ENCODE measurements at regions not wholly inside any gene's neighbourhood (a gene's known extent, or its start where the extent isn't known, plus 50 kb on each side); places are given as distances from the start of the nearest gene placed in this dataset.

DNA sequence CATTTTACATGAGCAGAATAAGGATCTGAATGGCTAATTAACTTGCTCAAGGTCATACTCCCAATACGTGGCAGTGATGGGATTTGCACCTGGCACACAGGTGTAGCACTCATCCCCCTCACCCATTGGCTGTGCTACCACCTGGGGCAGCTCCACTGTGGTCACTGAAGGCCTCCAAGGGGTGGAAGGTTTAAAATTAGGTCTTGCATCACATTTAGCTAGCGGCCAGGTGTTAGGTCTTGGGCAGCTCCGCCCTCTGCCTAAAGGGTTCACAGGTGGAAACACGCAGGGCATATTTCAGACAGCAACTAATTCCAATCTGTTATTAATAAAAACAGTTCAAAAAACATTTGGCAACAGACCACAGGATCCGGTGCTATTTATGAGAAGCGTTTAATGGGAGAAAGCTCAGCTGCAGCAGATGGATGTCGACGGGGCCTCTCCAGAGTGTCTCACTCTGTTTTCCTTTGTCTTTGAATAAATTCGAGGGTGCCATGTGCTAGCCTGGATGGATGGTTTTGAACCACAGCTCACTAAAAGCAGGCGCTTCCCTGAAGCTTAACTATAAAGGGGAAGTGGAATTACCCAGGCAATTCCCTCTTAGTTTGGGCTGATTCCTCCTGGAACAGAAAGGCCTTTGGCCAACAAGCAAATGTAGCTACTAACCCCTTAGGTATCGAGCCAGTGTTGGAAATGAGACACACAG lies 1017.6 kb downstream of the TYW1 start:
- Mint-ChIP-seq H3K27ac (no peak overlapping the region), H3K9me3 (peaks cover 6 to 8% (median 7%) of the 10 kb centered on the region in 3 donors), H3K4me1 (no peaks in the 10 kb centered on the region), H3K27me3 (no peaks in the 10 kb centered on the region), H3K36me3 (no peaks in the 10 kb centered on the region), H3K4me3 (no peak overlapping the region)

DNA sequence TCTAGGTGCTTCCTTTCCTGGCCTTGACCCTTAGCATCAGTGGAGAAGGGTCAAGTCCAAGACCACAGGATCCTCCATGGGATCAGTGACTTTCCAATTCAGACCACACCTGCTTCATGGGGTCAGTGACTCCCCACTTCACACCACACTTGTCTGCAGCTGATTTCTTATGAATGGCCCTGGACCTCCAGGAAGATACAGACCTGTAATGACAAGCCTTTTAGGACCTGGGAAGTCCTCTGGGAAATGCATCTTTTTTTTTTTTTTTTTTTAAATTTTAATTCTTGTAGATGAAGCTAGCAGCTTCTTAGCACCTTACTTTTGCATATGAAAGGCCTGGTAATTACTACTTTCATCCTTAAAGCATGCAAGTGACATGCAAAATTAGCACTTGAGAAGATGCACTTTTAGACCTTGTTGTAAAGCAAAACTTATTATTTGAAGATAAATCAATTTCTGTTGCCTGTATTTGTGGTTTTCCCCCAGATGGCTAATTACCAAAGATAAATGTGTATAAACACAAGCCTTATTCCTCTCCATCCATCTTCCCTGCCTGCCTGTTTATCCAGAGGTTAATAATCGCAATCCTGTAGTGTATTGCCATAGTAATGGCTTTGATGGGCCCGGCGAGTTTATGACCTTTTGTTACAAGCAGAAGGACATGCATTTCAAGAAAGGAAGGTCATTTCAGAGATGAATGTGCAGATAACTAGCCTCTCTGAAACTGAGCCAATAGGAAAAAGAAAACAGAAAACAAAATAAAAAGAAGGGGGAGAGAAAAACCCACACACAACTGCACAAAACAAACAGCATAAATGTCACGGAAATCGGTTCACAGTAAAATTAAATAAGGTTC lies 1018.7 kb downstream of the TYW1 start:
- peaks cover 6 to 8% (median 7%) of the 10 kb centered on the region in 3 donors for H3K9me3 Mint-ChIP-seq

DNA sequence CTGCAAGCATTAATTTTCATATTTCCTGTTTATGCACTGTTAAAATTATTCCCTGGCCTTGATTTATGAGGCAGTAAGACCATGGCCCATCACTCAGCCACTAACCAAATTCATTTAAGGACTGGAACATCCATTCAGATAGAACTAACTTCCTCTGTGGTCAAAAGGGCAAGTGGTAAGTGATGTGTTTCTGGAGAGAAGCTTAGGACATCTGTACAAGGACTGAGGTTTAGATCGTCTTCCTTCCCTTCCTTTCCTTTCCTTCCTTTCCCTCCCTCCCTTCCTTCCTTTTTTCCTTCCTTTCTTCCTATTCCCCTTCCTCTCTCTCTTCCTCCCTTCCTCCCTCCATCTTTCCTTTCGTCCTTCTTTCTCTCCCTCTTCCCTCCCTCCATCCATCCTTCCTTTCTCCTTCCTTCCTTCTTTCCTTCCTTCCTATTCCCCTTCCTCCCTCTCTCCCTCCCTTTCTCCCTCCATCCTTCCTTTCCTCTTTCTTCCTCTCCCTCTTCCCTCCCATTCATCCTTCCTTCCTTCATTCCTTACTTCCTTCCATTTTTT lies 1019.4 kb downstream of the TYW1 start:
- H3K27me3 Mint-ChIP-seq, result no peaks in the 10 kb centered on the region
- H3K4me1 Mint-ChIP-seq, result no peaks in the 10 kb centered on the region
- no peak overlapping the region for H3K4me3 Mint-ChIP-seq
- H3K36me3 Mint-ChIP-seq, result no peaks in the 10 kb centered on the region
- peaks cover 3 to 8% (median 6%) of the 10 kb centered on the region in 3 donors for H3K9me3 Mint-ChIP-seq
- no peak overlapping the region for H3K27ac Mint-ChIP-seq

More for the DNA sequence above, 1018.7 kb downstream of the TYW1 start:
- H3K36me3 Mint-ChIP-seq, result no peaks in the 10 kb centered on the region
- no peak overlapping the region for H3K4me3 Mint-ChIP-seq
- no peak overlapping the region for H3K27ac Mint-ChIP-seq
- H3K27me3 Mint-ChIP-seq, result no peaks in the 10 kb centered on the region
- H3K4me1 Mint-ChIP-seq, result no peaks in the 10 kb centered on the region

DNA sequence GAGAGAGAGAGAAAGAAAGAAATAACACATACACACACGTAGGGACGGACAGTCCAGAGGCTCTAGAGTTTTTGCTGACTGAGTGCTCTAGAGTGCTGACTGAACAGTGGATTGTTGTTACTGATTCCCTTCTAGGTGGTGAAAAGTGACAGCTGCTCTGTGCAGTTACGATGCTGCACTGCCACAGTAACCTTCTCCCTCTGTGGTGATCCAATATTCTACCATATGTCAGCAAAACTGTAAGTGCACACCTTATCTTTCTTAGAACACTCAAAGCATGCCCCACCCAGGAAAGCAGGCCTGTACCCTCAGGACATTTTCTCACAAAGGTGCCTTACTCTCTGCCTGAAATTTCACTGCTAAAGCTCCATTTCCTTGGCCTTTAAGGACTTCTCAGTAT lies 1023.5 kb downstream of the TYW1 start:
- no peaks in the 10 kb centered on the region for H3K36me3 Mint-ChIP-seq
- H3K27ac Mint-ChIP-seq, result no peak overlapping the region
- H3K27me3 Mint-ChIP-seq, result no peaks in the 10 kb centered on the region
- peaks cover 0 to 3% (median 2%) of the 10 kb centered on the region in 3 donors for H3K9me3 Mint-ChIP-seq
- H3K4me3 Mint-ChIP-seq, result no peak overlapping the region
- no peaks in the 10 kb centered on the region for H3K4me1 Mint-ChIP-seq

DNA sequence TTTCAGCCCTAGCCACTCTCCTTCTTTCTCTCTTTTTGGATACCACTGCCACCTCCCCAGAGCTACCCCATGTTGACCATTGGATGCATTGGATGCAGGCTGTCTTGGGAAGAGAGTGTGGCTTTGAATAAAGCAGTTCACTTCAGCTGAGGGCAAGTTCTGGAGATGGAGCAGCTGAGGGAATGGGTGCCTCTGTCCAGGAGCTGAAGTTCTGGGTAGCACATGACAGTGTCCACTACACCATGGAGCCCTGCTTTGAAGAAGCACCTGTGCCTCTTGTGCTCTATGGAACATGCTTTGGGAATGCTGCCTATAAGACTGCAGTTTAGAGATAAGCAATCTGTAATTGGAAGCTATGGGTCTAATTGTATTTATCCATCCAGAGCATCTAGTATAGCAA lies 1028.7 kb downstream of the TYW1 start:
- Mint-ChIP-seq H3K4me1 (no peaks in the 10 kb centered on the region), H3K27me3 (no peaks in the 10 kb centered on the region), H3K4me3 (no peak overlapping the region), H3K9me3 (peaks cover 3 to 8% (median 5%) of the 10 kb centered on the region in 3 donors), H3K36me3 (no peaks in the 10 kb centered on the region), H3K27ac (no peak overlapping the region)

DNA sequence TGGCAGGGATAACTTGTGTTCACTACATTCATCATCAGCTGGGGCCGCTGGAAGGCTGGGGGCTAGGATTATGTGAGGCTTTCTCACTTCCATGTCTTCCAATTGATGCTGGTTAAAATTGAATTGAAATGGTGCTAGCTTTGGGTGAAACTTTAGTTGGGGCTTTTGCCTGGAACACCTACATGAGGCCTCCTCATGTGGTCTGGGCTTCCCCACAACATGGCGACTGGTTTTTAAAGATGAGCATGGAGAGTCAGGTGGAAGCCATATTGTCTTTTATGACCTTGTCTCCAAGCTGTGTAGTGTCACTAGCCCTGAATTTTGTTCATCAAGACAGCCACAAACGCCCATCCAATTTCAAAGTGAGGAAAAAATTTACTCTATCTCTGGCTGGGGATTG lies 1033.9 kb downstream of the TYW1 start:
- Mint-ChIP-seq H3K4me1 (no peaks in the 10 kb centered on the region), H3K27ac (no peak overlapping the region), H3K36me3 (no peaks in the 10 kb centered on the region), H3K27me3 (no peaks in the 10 kb centered on the region), H3K9me3 (peaks cover 6 to 10% (median 7%) of the 10 kb centered on the region in 3 donors), H3K4me3 (no peak overlapping the region)

- H3K36me3 Mint-ChIP-seq, result no peaks in the 10 kb centered on the region
- H3K27ac Mint-ChIP-seq, result no peak overlapping the region
- no peak overlapping the region for H3K4me3 Mint-ChIP-seq
- H3K4me1 Mint-ChIP-seq, result no peaks in the 10 kb centered on the region
- H3K27me3 Mint-ChIP-seq, result no peaks in the 10 kb centered on the region
- H3K9me3 Mint-ChIP-seq, result peaks cover 6 to 7% (median 6%) of the 10 kb centered on the region in 3 donors
These were observed 1034.7 kb downstream of the TYW1 start for GRCh38 chr7:68031180-68031943.

GRCh38 chr7:68038621-68039314 lies 1042.1 kb downstream of the TYW1 start:
- Mint-ChIP-seq H3K27ac (no peak overlapping the region), H3K36me3 (no peaks in the 10 kb centered on the region), H3K27me3 (no peaks in the 10 kb centered on the region), H3K9me3 (peaks cover 0 to 10% (median 5%) of the 10 kb centered on the region in 3 donors), H3K4me3 (no peak overlapping the region), H3K4me1 (no peaks in the 10 kb centered on the region)

DNA sequence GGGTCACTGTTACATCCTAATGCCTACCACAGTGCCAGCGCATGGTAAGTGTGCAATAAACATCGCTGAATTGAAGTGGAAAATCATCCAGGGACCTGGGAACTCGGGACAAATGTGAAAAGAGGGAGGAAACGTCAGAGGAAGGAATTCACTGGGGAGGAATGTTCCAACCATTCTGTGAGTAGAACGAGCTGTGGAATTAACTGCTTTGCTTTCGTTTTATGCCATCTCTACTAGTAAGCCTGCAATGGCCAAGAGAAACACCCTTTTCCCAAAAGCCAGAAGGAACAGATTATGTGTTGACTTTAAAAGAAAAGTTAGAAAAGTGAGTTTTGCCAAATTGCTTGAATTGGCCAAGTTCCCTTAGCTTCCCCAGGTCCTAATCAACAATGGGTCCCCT lies 1044.9 kb downstream of the TYW1 start:
- no peaks in the 10 kb centered on the region for H3K36me3 Mint-ChIP-seq
- no peaks in the 10 kb centered on the region for H3K27me3 Mint-ChIP-seq
- no peak overlapping the region for H3K27ac Mint-ChIP-seq
- H3K4me3 Mint-ChIP-seq, result no peak overlapping the region
- H3K9me3 Mint-ChIP-seq, result peaks cover 0 to 8% (median 0%) of the 10 kb centered on the region in 3 donors
- H3K4me1 Mint-ChIP-seq, result no peaks in the 10 kb centered on the region

DNA sequence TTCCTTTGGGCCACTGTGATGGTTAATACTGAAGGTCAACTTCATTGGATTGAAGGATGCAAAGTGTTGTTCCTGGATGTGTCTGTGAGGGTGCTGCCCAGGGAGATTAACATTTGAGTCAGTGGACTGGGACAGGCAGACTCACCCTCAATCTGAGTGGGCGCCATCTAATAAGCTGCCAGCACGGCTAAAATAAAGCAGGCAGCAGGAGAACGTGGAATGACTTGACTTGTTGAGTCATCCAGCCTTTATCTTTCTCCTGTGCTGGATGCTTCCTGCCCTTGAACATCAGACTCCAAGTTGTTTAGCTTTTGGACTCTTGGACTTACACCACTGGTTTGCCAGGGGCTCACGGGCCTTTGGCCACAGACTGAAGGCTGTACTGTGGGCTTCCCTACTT lies 1046.9 kb downstream of the TYW1 start:
- Mint-ChIP-seq H3K4me1 (no peaks in the 10 kb centered on the region), H3K27me3 (no peaks in the 10 kb centered on the region), H3K9me3 (peaks cover 0 to 6% (median 0%) of the 10 kb centered on the region in 3 donors), H3K27ac (no peak overlapping the region), H3K4me3 (no peak overlapping the region), H3K36me3 (no peaks in the 10 kb centered on the region)

GRCh38 chr7:68050627-68051026 lies 1054.0 kb downstream of the TYW1 start:
- H3K27me3 Mint-ChIP-seq, result no peaks in the 10 kb centered on the region
- no peaks in the 10 kb centered on the region for H3K36me3 Mint-ChIP-seq
- no peak overlapping the region for H3K4me3 Mint-ChIP-seq
- H3K9me3 Mint-ChIP-seq, result peaks cover 0 to 10% (median 0%) of the 10 kb centered on the region in 3 donors
- no peaks in the 10 kb centered on the region for H3K4me1 Mint-ChIP-seq
- H3K27ac Mint-ChIP-seq, result no peak overlapping the region

DNA sequence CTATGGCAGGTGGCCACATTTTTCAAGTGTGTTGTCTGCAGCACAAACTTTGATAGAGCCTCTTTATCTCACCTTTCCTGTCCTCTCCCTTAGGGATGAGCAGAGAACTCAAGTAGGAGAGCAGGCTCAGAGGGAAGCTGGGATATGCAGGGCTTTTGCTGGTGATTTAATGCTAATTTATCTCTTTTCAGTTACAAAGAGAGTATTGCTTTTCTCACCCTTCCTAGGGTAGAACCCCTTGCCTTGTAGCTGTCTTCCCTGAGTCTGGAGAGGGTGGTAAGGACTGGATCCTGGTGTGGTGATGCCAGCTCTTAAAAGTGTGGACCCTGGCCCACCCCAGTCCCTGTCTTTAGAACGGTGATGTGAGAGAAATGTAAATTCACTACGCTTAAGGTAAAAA lies 1061.4 kb downstream of the TYW1 start:
- peaks cover 0 to 4% (median 3%) of the 10 kb centered on the region in 3 donors for H3K9me3 Mint-ChIP-seq
- no peaks in the 10 kb centered on the region for H3K36me3 Mint-ChIP-seq
- H3K27me3 Mint-ChIP-seq, result no peaks in the 10 kb centered on the region
- H3K27ac Mint-ChIP-seq, result no peak overlapping the region
- H3K4me3 Mint-ChIP-seq, result no peak overlapping the region
- H3K4me1 Mint-ChIP-seq, result no peaks in the 10 kb centered on the region

DNA sequence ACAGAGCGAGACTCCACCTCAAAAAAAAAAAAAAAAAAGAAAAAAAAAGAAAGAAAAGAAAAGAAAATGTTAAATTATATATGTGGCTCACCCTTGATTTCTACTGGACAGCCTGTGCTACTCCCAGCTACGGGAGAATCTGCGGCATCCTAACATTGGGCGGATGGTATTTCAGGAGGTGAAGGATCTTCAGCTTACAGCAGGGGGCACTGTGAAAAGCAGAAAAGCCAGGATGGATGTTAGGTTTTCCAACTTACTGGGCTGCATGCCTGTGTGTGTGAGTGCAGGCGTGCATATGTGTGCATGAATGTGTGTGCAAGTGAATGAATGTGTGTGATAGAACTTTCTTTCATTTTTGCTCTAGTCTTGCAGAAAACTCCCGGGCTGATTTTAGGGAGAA lies 1066.5 kb downstream of the TYW1 start:
- Mint-ChIP-seq H3K4me1 (no peaks in the 10 kb centered on the region), H3K27ac (no peak overlapping the region), H3K4me3 (no peak overlapping the region), H3K36me3 (no peaks in the 10 kb centered on the region), H3K27me3 (no peaks in the 10 kb centered on the region), H3K9me3 (peaks cover 1 to 7% (median 2%) of the 10 kb centered on the region in 3 donors)

DNA sequence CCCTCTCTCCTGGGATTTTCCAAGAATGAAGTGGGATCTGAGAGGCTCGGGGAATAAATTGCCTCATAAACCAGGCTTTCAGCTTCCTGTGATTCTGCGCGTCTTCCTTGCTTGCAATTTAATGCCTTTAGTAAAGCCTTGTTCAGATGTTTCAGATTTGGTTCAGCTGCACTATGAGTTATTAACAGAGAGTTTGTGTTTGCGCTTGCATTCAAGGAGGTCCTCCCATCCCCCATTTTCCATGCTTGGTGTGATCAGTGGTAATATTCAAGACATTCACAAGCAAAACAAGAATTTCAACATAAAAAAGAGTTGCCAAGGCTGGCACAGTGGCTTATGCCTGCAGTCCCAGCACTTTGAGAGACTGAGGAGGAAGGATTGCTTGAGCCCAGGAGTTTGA lies 1068.9 kb downstream of the TYW1 start:
- no peak overlapping the region for H3K27ac Mint-ChIP-seq
- no peaks in the 10 kb centered on the region for H3K36me3 Mint-ChIP-seq
- no peaks in the 10 kb centered on the region for H3K27me3 Mint-ChIP-seq
- no peak overlapping the region for H3K4me3 Mint-ChIP-seq
- H3K4me1 Mint-ChIP-seq, result no peaks in the 10 kb centered on the region
- H3K9me3 Mint-ChIP-seq, result peaks cover under 1 to 10% (median 1%) of the 10 kb centered on the region in 3 donors

Data from IgD-negative memory B cell (primary cell).